GM21360 (cell line): ENCODE measurements at regions not wholly inside any gene's neighbourhood (a gene's known extent, or its start where the extent isn't known, plus 50 kb on each side); places are given as distances from the start of the nearest gene placed in this dataset.

Experiments
- ATAC-seq: cut with Tn5 transposase; IDR thresholded peaks from one replicate; pipeline ENCODE4 v1.9.1; 2021; ENCODE audit warnings: mild to moderate bottlenecking, moderate library complexity; ENCODE audit not compliant: unreplicated experiment

GRCh38 chr17:79325709-79326430, 251.2 kb downstream of the ENGASE start:
- ATAC-seq: no peak

- no peak for ATAC-seq
Observed at GRCh38 chr17:79324194-79324593, 249.6 kb downstream of the ENGASE start.

- no peak for ATAC-seq
Observed at GRCh38 chr17:79323566-79323965, 248.9 kb downstream of the ENGASE start.

- ATAC-seq: no peak
Observed at GRCh38 chr17:79322211-79323123, 247.8 kb downstream of the ENGASE start.

DNA sequence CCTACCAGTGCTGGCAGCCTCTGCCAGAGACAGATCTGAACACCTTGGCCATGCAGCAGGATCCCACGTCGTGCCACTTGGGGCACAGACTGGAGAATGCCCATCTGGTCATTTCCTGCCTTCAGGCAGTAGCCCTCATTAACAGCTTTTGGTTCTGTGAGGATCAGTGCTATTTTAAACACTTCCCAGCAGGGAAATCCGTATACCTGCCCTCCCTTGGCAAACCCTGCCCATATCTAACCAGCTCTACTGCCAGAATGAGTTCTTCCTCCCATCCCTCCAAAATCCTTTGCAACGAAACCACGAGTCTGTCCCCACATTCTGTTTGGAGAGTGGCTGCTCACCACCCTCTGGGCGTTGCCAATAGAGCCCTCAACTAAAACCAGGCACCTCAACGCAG, 245.7 kb downstream of the ENGASE start:
- no peak for ATAC-seq

DNA sequence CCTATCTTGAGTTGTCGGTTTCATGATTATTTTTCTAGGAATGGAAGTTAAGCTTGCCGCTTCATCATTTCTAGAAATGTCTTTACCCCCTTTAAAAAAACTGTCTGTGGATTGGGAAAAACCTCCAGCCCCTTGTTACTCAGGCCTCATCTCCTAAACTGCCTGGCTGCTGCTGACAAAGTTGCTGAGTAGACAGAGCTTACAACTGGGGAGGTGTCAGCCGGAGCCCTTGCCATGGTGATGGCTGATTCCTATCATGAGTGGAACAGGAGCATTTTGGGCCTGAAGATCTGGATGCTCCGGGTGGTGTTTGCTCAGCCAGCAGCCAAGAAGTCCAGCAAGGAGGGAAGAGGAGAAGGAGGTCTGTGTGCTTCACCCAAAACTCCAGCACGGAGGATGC, 243.3 kb downstream of the ENGASE start:
- no peak for ATAC-seq

DNA sequence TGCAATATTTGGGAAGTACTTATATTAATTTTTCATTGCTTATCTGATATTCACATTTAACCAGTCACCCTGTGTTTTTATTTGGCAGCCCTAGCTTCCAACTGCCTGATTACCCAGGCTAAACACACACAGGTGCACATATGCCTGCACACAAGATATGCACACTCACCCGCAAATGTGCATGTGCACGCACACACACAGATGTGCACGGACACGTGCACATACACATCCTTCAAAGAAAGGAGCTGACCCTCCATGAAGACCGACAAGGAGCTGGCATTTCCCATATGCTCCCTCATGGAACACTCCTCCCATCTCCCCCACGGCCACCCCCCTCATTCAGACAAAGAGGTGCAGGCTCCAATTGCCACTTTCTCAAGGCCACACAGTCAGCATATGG, 242.2 kb downstream of the ENGASE start:
- no peak for ATAC-seq

- ATAC-seq: no peak
Observed at GRCh38 chr17:79315358-79316105, 240.9 kb downstream of the ENGASE start.

GRCh38 chr17:79314617-79315357, 240.2 kb downstream of the ENGASE start:
- no peak for ATAC-seq

DNA sequence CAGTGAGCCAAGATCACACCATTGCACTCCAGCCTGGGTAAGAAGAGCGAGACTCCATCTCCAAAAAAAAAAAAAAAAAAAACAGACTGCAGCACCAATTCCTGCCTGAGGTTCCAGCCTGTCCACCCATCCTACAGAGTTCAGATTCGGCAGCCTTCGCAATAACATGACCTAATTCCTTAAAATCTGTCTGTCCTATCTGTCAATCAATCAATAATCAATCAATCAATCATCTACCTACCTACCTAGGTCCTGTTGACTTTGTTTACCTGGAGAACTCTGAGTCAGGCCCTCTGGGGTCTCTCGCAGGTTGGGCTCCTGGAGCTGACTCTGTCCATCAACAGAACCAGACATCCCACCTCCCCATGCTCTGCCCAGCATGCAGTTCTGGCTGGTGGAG, 236.7 kb downstream of the ENGASE start:
- no peak for ATAC-seq

- ATAC-seq: no peak
Observed at GRCh38 chr17:79306424-79307318, 232.0 kb downstream of the ENGASE start.

DNA sequence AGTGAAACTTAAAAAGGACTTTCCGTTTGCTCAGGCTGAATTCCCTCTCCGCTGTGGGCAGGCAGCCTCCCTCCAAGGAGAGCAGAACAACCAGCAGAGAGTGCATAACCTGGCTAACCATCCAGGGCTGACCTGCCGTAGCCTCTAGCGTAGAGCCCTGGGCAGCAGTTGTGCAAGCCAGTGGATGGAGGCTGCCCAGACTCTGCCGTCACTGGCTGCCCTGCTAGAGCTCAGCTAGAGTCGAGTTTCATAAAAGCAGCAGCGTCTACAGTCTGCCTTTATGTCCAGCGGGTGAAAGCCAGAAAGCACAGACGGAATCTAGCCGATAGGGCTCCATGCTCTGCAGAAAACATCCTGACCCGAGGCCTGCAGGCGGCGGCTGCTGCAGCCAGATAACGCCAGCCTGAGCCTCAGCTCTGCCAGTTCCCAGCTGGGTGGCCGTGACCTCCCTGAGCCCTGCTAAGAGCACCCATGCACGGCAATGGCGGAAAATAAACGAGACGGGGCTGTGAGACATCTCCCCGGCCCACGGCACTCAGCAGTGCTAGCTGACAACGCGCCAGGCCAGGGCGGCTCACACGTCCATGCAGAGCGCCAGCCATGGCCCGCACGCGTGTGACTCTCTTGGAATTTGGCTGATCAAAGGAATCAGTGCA, 231.3 kb downstream of the ENGASE start:
- ATAC-seq: no peak

DNA sequence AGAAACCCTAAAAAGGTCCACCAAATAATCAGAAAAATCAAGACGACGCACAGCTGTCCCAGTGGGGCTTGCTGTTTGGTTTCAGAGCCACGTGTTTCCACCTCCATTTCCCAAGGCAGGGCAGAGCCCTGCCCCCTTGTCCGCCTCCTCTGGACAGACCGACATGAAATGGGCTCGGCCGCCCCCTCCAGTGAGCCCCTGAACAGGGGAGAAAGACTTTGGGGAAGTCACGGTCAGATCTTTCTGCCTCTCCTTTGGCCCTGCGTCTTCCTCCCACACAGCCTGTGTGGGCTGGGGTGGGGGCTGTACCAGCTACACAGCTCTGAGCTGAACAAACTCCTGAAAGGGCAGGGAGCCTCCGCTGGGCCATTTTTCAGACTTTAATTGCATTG, 230.7 kb downstream of the ENGASE start:
- ATAC-seq: no peak

DNA sequence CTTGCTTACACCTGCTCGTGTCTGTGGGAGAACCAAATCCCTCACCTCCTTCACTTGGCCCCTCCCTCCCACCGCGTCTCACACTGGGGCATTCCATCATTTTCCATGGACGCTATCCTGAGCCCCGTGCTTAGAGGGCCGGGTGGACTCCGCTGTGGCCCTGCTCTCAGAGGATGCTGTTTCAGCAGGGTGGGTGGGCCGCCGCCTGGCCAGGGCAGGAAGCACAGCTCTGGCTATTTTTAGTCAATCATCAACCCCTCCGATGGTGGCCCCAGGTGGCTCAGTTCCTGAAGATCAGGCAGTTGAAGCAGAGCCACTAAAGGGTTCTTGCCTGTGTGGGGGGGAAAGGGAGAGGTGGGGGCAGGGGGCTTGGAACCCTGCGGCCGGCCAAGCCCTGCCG, 230.3 kb downstream of the ENGASE start:
- ATAC-seq: no peak

DNA sequence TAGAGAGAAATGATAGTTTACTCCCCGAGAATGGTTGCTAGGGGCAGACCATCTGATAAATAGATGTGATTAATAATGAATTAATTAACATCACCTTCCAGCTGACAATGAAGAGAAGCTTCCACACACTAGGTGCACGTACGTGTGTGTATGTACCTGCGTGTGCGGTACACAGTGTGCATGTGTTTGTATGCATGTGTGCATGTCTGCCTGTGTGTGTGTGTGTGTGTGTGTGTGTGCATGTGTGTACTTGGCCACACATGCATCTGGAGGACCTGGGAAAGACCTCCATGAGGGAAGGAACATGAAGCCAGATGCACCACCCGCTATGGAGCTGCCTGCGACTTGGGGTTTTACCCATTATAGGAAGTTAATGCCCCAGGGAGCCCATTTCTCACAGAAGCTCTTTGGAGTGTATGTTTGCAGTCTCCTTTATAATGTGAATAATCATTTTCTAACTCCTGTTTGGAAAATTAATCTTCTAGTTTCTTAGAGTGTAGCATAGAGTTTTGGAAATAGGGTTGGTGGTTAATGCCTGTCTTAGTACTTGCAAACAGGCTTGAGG, 229.1 kb downstream of the ENGASE start:
- no peak for ATAC-seq

GRCh38 chr17:79301469-79301868, 226.8 kb downstream of the ENGASE start:
- no peak for ATAC-seq

GRCh38 chr17:79299349-79299748, 224.7 kb downstream of the ENGASE start:
- no peak for ATAC-seq

- ATAC-seq: no peak
Observed at GRCh38 chr17:79298799-79299198, 224.2 kb downstream of the ENGASE start.

DNA sequence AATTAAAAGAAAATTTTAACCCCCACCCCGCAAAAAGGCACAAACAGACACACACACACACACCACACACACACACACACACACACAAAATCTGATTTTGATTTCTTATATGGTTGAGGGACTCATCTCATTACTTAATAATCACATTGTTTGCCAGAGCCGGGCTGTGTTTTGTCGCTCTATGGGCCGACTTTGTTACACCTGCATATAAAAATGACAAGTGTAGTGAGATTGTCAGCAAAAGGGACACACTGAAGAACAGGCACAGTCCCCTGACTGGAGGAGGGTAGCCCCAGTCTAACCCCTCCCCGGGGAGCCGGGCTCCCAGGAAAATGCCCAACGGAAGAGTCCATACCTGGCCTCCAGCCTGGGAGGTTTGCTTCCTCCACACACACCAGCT, 221.6 kb downstream of the ENGASE start:
- ATAC-seq: no peak
